DMS153 treated with DMSO at 0.1 percent for 48 hours (cell line): ENCODE measurements at regions not wholly inside any gene's neighbourhood (a gene's known extent, or its start where the extent isn't known, plus 50 kb on each side); places are given as distances from the start of the nearest gene placed in this dataset.
"Not testable (repeated sequence)": the region's sequence is repeated elsewhere in the genome, so short reads cannot be mapped to it uniquely, and the experiment has no call there.

Experiments
- DNase-seq: peaks from one replicate; lab custom pipeline; 2025; ENCODE audit not compliant: unreplicated experiment; lab: John Stamatoyannopoulos, UW

- DNase-seq: no peak
These were observed 181.6 kb upstream of the SOX14 start for GRCh38 chr3:137582484-137582883.

- no peak for DNase-seq
These were observed 180.9 kb upstream of the SOX14 start for GRCh38 chr3:137583256-137583655.

- DNase-seq: no peak
These were observed 175.2 kb upstream of the SOX14 start for GRCh38 chr3:137588871-137589270.

GRCh38 chr3:137595415-137595814, 168.7 kb upstream of the SOX14 start:
- not testable (repeated sequence) for DNase-seq

GRCh38 chr3:137610723-137611122, 153.4 kb upstream of the SOX14 start:
- no peak for DNase-seq

- no peak for DNase-seq
These were observed 151.8 kb upstream of the SOX14 start for GRCh38 chr3:137612291-137612690.

GRCh38 chr3:137615659-137616418, 148.3 kb upstream of the SOX14 start:
- DNase-seq: no peak

GRCh38 chr3:137641879-137642704, 122.0 kb upstream of the SOX14 start:
- DNase-seq: no peak

GRCh38 chr3:137642831-137643230, 121.3 kb upstream of the SOX14 start:
- DNase-seq: no peak

GRCh38 chr3:137647179-137647578, 116.9 kb upstream of the SOX14 start:
- DNase-seq: no peak

GRCh38 chr3:137669519-137670060, 94.5 kb upstream of the SOX14 start:
- no peak for DNase-seq

- no peak for DNase-seq
These were observed 76.8 kb upstream of the SOX14 start for GRCh38 chr3:137687181-137687879.

GRCh38 chr3:137692803-137693431, 71.2 kb upstream of the SOX14 start:
- peak; percentile 2 for DNase-seq

GRCh38 chr3:137693791-137694190, 70.3 kb upstream of the SOX14 start:
- DNase-seq: no peak

GRCh38 chr3:137694836-137695235, 69.3 kb upstream of the SOX14 start:
- no peak for DNase-seq

GRCh38 chr3:137695351-137695750, 68.8 kb upstream of the SOX14 start:
- DNase-seq: no peak

GRCh38 chr3:137709011-137709601, 55.0 kb upstream of the SOX14 start:
- DNase-seq: no peak

- not testable (repeated sequence) for DNase-seq
These were observed 50.1 kb upstream of the SOX14 start for GRCh38 chr3:137713965-137714364.
